ENCODE measurements at regions not wholly inside any gene's neighbourhood (a gene's known extent, or its start where the extent isn't known, plus 50 kb on each side); places are given as distances from the start of the nearest gene placed in this dataset.

DNA sequence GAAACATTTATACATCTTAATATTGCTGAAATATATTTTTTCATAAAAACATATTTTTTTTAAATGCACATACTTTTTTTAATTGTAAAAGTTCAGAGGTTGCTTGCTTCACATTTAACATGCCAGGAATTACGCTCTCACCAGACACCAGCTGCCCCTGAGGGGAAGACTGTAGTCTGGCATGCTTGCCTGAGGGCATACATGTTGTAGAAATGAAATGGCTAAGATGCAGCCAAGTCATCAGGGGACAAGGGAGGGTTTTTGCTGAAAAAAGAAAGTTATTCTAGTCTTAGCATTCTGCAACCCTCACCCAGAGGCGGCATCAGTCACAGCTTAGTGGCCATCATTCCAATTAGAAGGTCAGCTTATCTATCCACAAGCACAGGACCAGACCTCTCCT, 426.7 kb upstream of the FTMT start:
- ChIA-PET CTCF (no interaction called here), POLR2A (no interaction called here), RAD21 (ENCODE audit: low non-redundant PET in 1 of 2, low total read pairs in 2 of 2, uncharacterized antibody in 2 of 2, unreplicated experiment in 2 of 2) (no interaction called here)
- Histone ChIP-seq H3K9me3 (ENCODE audit: control insufficient read depth in 1 of 2, insufficient read depth in 1 of 2, low read depth in 1 of 2, low read length in 2 of 2) (no peaks in the 10 kb centered on the region), H3K27ac (ENCODE audit: low read depth, low read length) (no peak overlapping the region), H3K9ac (ENCODE audit: low read length) (no peak overlapping the region), H3K9me2 (ENCODE audit: insufficient read depth) (no peaks in the 10 kb centered on the region), H3K27me3 (ENCODE audit: insufficient read depth, low read length) (no peaks in the 10 kb centered on the region), H3K79me2 (ENCODE audit: insufficient read depth, low read length) (no peaks in the 10 kb centered on the region), H3K36me3 (ENCODE audit: control insufficient read depth in 1 of 2, insufficient read depth in 2 of 2, low read length in 2 of 2) (no peaks in the 10 kb centered on the region), H4K20me1 (ENCODE audit: insufficient read depth) (no peaks in the 10 kb centered on the region), H2AFZ (ENCODE audit: low read depth, low read length, poor library complexity, severe bottlenecking) (no peak overlapping the region), H3K4me1 (ENCODE audit: control insufficient read depth in 1 of 2, insufficient read depth in 2 of 2, low read length in 2 of 2) (no peaks in the 10 kb centered on the region), H3K4me3 (replicated peaks in 1 of 2; ENCODE audit: low read depth in 1 of 2, low read length in 2 of 2) (no peak overlapping the region), H3K4me2 (ENCODE audit: low read length) (no peak overlapping the region)
- ATAC-seq, result no peak
- BruUV-seq (replicated peaks), result no TSS peak
- intact Hi-C loops (cut with micrococcal nuclease), result no loop called here
- no peak for DNase-seq (ENCODE audit: low read depth, low spot score)
- TF ChIP-seq EZH2phosphoT487 (IDR thresholded peaks at IDR 0.05; ENCODE audit: borderline replicate concordance) (no peak), FOSL1 (IDR thresholded peaks at IDR 0.05; ENCODE audit: low read depth) (no peak), EZH2 (IDR thresholded peaks at IDR 0.05) (no peak), SP1 (IDR thresholded peaks at IDR 0.05; ENCODE audit: low read depth) (no peak), SIN3A (IDR thresholded peaks at IDR 0.05; ENCODE audit: low read depth) (no peak), ZNF274 (IDR thresholded peaks at IDR 0.05; ENCODE audit: low read depth, low read length) (no peak), POLR2AphosphoS5 (IDR thresholded peaks at IDR 0.05; ENCODE audit: low read depth, low read length) (no peak), ELF1 (IDR thresholded peaks at IDR 0.05; ENCODE audit: borderline replicate concordance, low read depth) (no peak), JUND (IDR thresholded peaks at IDR 0.05) (no peak), POLR2A (IDR thresholded peaks at IDR 0.05; ENCODE audit: borderline replicate concordance, extremely low read depth, insufficient read depth, insufficient read length) (no peak), EGR1 (IDR thresholded peaks at IDR 0.05; ENCODE audit: low read depth) (no peak), CBX3 (IDR thresholded peaks at IDR 0.05; ENCODE audit: low read depth) (no peak), ZFX (IDR thresholded peaks at IDR 0.05) (no peak), CEBPB (IDR thresholded peaks at IDR 0.05; ENCODE audit: low read depth) (no peak)
- TF ChIP-seq, protein P1, sequence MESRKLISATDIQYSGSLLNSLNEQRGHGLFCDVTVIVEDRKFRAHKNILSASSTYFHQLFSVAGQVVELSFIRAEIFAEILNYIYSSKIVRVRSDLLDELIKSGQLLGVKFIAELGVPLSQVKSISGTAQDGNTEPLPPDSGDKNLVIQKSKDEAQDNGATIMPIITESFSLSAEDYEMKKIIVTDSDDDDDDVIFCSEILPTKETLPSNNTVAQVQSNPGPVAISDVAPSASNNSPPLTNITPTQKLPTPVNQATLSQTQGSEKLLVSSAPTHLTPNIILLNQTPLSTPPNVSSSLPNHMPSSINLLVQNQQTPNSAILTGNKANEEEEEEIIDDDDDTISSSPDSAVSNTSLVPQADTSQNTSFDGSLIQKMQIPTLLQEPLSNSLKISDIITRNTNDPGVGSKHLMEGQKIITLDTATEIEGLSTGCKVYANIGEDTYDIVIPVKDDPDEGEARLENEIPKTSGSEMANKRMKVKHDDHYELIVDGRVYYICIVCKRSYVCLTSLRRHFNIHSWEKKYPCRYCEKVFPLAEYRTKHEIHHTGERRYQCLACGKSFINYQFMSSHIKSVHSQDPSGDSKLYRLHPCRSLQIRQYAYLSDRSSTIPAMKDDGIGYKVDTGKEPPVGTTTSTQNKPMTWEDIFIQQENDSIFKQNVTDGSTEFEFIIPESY (IDR thresholded peaks at IDR 0.05; ENCODE audit: extremely low read depth, insufficient replicate concordance, low read length), result no peak
- TF ChIP-seq, protein P2, sequence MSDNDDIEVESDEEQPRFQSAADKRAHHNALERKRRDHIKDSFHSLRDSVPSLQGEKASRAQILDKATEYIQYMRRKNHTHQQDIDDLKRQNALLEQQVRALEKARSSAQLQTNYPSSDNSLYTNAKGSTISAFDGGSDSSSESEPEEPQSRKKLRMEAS (IDR thresholded peaks at IDR 0.05), result no peak
- TF ChIP-seq, protein P3, sequence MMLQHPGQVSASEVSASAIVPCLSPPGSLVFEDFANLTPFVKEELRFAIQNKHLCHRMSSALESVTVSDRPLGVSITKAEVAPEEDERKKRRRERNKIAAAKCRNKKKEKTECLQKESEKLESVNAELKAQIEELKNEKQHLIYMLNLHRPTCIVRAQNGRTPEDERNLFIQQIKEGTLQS (IDR thresholded peaks at IDR 0.05), result no peak

Data from HCT116 (cell line).